Skeletal muscle tissue (tissue), 3 donors: ENCODE measurements at regions not wholly inside any gene's neighbourhood (a gene's known extent, or its start where the extent isn't known, plus 50 kb on each side); places are given as distances from the start of the nearest gene placed in this dataset.

Source experiments
- H3K27ac ChIP-seq: one replicate; pipeline ENCODE4 v1.7.0; 2013; ENCODE audit warnings: mild to moderate bottlenecking, low read depth, low read length, inconsistent platforms
- H3K27me3 ChIP-seq, 3 donors: one replicate each; pipeline ENCODE4 v1.7.0; 2013; ENCODE audit warnings: low read length in 3 of 3; ENCODE audit not compliant: control insufficient read depth in 3 of 3, insufficient read depth in 3 of 3
- H3K36me3 ChIP-seq, 3 donors: one replicate each; pipeline ENCODE4 v1.7.0; 2013; ENCODE audit warnings: low read length in 3 of 3; ENCODE audit not compliant: control insufficient read depth in 3 of 3, insufficient read depth in 3 of 3
- H3K4me1 ChIP-seq, 3 donors: one replicate each; pipeline ENCODE4 v1.7.0; 2013; ENCODE audit warnings: low read length in 3 of 3, mild to moderate bottlenecking in 3 of 3; ENCODE audit not compliant: control insufficient read depth in 3 of 3, insufficient read depth in 3 of 3
- H3K4me3 ChIP-seq, 3 donors: one replicate each; pipeline ENCODE4 v1.7.0; 2013; ENCODE audit warnings: low read length in 3 of 3
- H3K9ac ChIP-seq, 3 donors: one replicate each; pipeline ENCODE4 v1.7.0; 2013; ENCODE audit warnings: low read length in 3 of 3, mild to moderate bottlenecking in 3 of 3, moderate library complexity in 2 of 3, low read depth in 1 of 3
- H3K9me3 ChIP-seq, 3 donors: one replicate each; pipeline ENCODE4 v1.7.0; 2013; ENCODE audit warnings: low read length in 3 of 3; ENCODE audit not compliant: control insufficient read depth in 3 of 3
- donor health status: Osteomylitis.

GRCh38 chr10:3477683-3478082 is 305.1 kb upstream of the PITRM1 start:
- no peak overlapping the region for H3K4me3 ChIP-seq
- H3K27ac ChIP-seq = no peak overlapping the region
- H3K4me1 ChIP-seq = peaks cover 5 to 14% (median 7%) of the 10 kb centered on the region in 3 donors
- no peaks in the 10 kb centered on the region for H3K27me3 ChIP-seq
- H3K9ac ChIP-seq = no peak overlapping the region
- no peaks in the 10 kb centered on the region for H3K9me3 ChIP-seq
- no peaks in the 10 kb centered on the region for H3K36me3 ChIP-seq

GRCh38 chr10:3476640-3477448 is 304.3 kb upstream of the PITRM1 start:
- H3K9me3 ChIP-seq = no peaks in the 10 kb centered on the region
- H3K4me1 ChIP-seq = peaks cover 4 to 12% (median 6%) of the 10 kb centered on the region in 3 donors
- no peaks in the 10 kb centered on the region for H3K27me3 ChIP-seq
- H3K9ac ChIP-seq = no peak overlapping the region
- H3K4me3 ChIP-seq = no peak overlapping the region
- H3K36me3 ChIP-seq = no peaks in the 10 kb centered on the region
- H3K27ac ChIP-seq = no peak overlapping the region

DNA sequence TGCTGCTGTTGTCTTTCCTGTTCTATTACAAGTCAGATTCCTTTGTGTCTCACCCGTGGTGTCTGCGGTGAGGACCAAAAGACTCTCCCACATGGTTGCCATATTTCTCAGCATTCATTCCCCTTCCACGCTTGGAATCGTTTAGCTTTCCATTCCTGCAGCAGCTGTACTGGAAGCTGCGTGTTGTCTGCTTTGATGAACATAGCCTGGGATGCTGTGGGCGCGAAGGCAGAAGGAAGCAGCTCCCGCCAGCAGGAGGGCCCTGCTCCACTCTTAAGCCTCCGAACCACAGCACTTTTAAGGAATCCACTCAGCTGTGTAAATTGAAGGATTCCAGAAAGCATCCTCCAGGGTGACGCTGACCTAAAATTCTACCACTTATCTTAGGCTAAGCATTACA is 303.6 kb upstream of the PITRM1 start:
- H3K4me3 ChIP-seq = no peak overlapping the region
- peaks cover 7 to 12% (median 9%) of the 10 kb centered on the region in 3 donors for H3K4me1 ChIP-seq
- no peaks in the 10 kb centered on the region for H3K27me3 ChIP-seq
- no peak overlapping the region for H3K9ac ChIP-seq
- no peak overlapping the region for H3K27ac ChIP-seq
- no peaks in the 10 kb centered on the region for H3K9me3 ChIP-seq
- H3K36me3 ChIP-seq = no peaks in the 10 kb centered on the region

GRCh38 chr10:3475367-3475766 is 302.8 kb upstream of the PITRM1 start:
- no peaks in the 10 kb centered on the region for H3K36me3 ChIP-seq
- no peak overlapping the region for H3K4me3 ChIP-seq
- H3K27me3 ChIP-seq = no peaks in the 10 kb centered on the region
- no peak overlapping the region for H3K27ac ChIP-seq
- no peak overlapping the region for H3K9ac ChIP-seq
- H3K4me1 ChIP-seq = peaks cover 7 to 12% (median 9%) of the 10 kb centered on the region in 3 donors
- no peaks in the 10 kb centered on the region for H3K9me3 ChIP-seq

DNA sequence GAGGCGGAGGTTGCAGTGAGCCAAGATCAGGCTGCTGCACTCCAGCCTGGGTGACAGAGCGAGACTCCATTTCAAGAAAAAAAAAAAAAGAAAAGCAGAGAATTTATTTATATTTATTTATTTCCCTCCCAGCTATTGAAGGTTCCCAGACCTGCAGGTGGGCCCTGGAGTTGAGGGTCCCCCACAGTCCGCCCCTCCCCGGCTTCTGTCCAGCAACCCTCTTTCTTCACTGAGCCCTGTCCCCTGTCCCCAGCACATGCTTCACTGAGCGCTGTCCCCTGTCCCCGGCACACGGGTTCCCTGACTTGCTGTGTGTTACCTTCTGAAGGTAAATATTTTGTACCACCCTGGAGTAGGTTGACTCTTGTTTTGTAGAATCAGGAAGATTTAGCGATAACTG is 301.7 kb upstream of the PITRM1 start:
- no peak overlapping the region for H3K4me3 ChIP-seq
- no peaks in the 10 kb centered on the region for H3K36me3 ChIP-seq
- no peaks in the 10 kb centered on the region for H3K9me3 ChIP-seq
- H3K27me3 ChIP-seq = no peaks in the 10 kb centered on the region
- H3K9ac ChIP-seq = no peak overlapping the region
- H3K4me1 ChIP-seq = peaks cover 13 to 18% (median 14%) of the 10 kb centered on the region in 3 donors
- no peak overlapping the region for H3K27ac ChIP-seq

GRCh38 chr10:3473271-3473670 is 300.7 kb upstream of the PITRM1 start:
- Histone ChIP-seq H3K27me3 (no peaks in the 10 kb centered on the region), H3K4me1 (peaks cover 23 to 26% (median 23%) of the 10 kb centered on the region in 3 donors), H3K27ac (peak overlapping the region; percentile 68), H3K36me3 (no peaks in the 10 kb centered on the region), H3K4me3 (no peak overlapping the region), H3K9ac (no peak overlapping the region), H3K9me3 (no peaks in the 10 kb centered on the region)

DNA sequence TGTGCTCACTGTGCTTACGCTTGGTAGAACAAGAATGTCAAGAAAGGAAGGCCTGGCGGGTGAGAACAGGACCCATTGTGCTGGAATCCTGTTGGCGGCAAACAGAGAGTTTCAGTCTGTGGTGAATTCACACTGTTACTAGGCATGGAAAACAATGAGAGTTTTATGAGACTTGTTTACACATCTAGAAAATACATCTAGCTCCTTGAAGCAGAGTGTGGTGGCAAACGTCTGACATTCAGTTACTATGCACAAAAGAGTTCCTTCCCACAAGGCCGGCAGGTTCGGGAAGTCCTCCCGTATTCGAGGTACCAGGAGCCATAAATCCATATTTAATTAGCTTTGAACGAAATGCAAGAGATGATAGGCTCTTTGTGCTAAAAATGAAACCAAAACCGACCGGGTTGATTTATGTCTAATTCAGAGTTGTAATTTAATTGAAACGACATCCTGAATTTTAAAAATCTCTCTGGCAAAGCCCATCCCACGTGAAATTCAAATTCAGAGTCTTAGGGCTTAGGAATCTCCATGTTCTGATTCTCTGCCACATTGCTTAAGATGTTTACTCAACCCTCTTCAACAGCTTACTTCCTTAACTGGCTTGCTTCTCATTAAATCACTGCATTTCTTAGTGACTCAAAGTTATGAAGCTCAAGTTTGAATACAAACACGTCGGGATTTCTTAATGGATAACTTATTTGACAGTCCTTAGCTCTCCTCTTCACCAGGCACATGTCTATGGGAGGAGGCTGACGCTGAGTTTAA is 299.9 kb upstream of the PITRM1 start:
- H3K27me3 ChIP-seq = no peaks in the 10 kb centered on the region
- peak overlapping the region; percentile 42 to 54 (median 51) for H3K9ac ChIP-seq
- no peaks in the 10 kb centered on the region for H3K36me3 ChIP-seq
- H3K4me3 ChIP-seq = peak overlapping the region; percentile 39 to 65 (median 64)
- H3K27ac ChIP-seq = peak overlapping the region; percentile 68
- no peaks in the 10 kb centered on the region for H3K9me3 ChIP-seq
- peaks cover 29 to 32% (median 30%) of the 10 kb centered on the region in 3 donors for H3K4me1 ChIP-seq

DNA sequence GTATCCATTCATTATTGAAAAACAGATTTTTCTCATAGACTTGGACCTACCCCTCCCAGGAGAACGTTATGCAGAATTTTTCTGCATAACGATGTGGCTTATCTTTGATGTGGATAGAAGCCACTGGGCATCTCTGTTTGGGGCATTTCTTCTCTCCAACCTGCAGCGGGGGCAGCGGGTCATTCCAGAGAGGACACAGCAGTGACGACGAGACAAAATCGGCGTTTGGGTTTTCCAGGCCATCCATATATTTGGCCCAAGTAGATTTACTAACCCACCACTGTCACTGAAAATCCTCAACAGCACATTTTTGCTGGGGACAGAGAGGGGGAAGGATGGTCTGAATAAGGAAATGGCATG is 299.3 kb upstream of the PITRM1 start:
- Histone ChIP-seq H3K27me3 (no peaks in the 10 kb centered on the region), H3K9ac (peak overlapping the region in 1 of 3 donors; percentile 51), H3K27ac (peak overlapping the region; percentile 68), H3K4me1 (peaks cover 32 to 38% (median 35%) of the 10 kb centered on the region in 3 donors), H3K4me3 (peak overlapping the region in 2 of 3 donors; percentile 39 to 65), H3K36me3 (no peaks in the 10 kb centered on the region), H3K9me3 (no peaks in the 10 kb centered on the region)

DNA sequence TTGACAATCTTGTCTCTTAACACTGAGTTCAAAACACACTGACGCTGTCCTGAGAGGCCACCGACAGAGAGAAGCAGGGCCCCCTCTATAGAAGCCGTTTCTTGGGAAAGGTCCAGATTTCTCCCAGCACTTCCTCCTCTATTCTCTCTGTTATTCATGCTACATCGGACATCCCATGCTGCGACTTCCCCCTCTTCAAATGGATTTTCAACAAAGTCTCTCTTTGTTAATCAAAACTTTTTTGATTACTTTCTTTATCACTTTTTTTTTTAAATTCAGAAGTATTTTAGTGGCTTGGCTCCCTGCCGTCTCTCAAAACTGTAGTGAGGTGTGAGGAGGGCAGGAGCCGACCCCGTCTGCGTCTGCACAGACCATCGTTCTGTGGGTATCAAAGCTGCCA is 298.9 kb upstream of the PITRM1 start:
- Histone ChIP-seq H3K36me3 (no peaks in the 10 kb centered on the region), H3K9me3 (no peaks in the 10 kb centered on the region), H3K9ac (no peak overlapping the region), H3K4me3 (no peak overlapping the region), H3K27me3 (no peaks in the 10 kb centered on the region), H3K4me1 (peaks cover 34 to 38% (median 37%) of the 10 kb centered on the region in 3 donors), H3K27ac (peak overlapping the region; percentile 68)

DNA sequence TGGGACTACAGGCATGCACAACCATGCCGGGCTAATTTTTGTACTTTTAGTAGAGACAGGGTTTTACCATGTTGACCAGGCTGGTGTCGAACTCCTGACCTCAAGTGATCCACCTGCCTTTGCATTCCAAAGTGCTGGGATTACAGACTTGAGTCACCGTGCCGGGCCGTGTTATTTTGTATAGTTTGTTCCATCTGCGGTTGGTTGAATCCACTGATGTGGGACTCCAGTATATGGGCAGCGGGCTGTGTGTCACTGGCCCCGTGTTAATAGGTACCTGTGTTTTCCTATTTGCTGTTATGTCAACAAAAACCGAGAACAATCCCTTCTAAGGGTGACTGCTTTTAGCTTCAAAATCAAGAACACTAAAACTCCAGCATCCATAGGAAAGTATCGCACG is 297.6 kb upstream of the PITRM1 start:
- no peak overlapping the region for H3K9ac ChIP-seq
- H3K27me3 ChIP-seq = no peaks in the 10 kb centered on the region
- no peak overlapping the region for H3K4me3 ChIP-seq
- no peaks in the 10 kb centered on the region for H3K36me3 ChIP-seq
- H3K27ac ChIP-seq = peak overlapping the region; percentile 94
- peaks cover 34 to 44% (median 42%) of the 10 kb centered on the region in 3 donors for H3K4me1 ChIP-seq
- no peaks in the 10 kb centered on the region for H3K9me3 ChIP-seq
